CD4-positive, alpha-beta T cell treated with Interferon alpha-2 for 1 hour (primary cell): ENCODE measurements at regions not wholly inside any gene's neighbourhood (a gene's known extent, or its start where the extent isn't known, plus 50 kb on each side); places are given as distances from the start of the nearest gene placed in this dataset.

Experiments
- DNase-seq, 2 donors: peaks; one replicate each; pipeline ENCODE4 v3.0.0-alpha.2; 2020 to 2022

- no peak for DNase-seq
These were observed 812.9 kb downstream of the JRKL start for GRCh38 chr11:97202613-97203292.

- DNase-seq = no peak
These were observed 828.2 kb downstream of the JRKL start for GRCh38 chr11:97218011-97218410.

GRCh38 chr11:97223647-97224046 lies 833.8 kb downstream of the JRKL start:
- no peak for DNase-seq

- no peak for DNase-seq
These were observed 834.6 kb downstream of the JRKL start for GRCh38 chr11:97224396-97224795.

- DNase-seq = no peak
These were observed 836.0 kb downstream of the JRKL start for GRCh38 chr11:97225794-97226193.

- no peak for DNase-seq
These were observed 840.1 kb downstream of the JRKL start for GRCh38 chr11:97229936-97230335.

- DNase-seq = no peak
These were observed 841.4 kb downstream of the JRKL start for GRCh38 chr11:97231231-97231630.

GRCh38 chr11:97234016-97234415 lies 844.2 kb downstream of the JRKL start:
- DNase-seq = no peak

GRCh38 chr11:97237151-97237550 lies 847.3 kb downstream of the JRKL start:
- DNase-seq = no peak

- DNase-seq = no peak
These were observed 857.8 kb downstream of the JRKL start for GRCh38 chr11:97247601-97248000.

GRCh38 chr11:97254790-97255189 lies 865.0 kb downstream of the JRKL start:
- DNase-seq = no peak

GRCh38 chr11:97259434-97259833 lies 869.6 kb downstream of the JRKL start:
- no peak for DNase-seq

GRCh38 chr11:97259884-97260283 lies 870.1 kb downstream of the JRKL start:
- DNase-seq = no peak

GRCh38 chr11:97263183-97263858 lies 873.5 kb downstream of the JRKL start:
- no peak for DNase-seq

- no peak for DNase-seq
These were observed 879.7 kb downstream of the JRKL start for GRCh38 chr11:97269527-97269926.

GRCh38 chr11:97279341-97279740 lies 889.5 kb downstream of the JRKL start:
- no peak for DNase-seq

GRCh38 chr11:97280347-97280746 lies 890.5 kb downstream of the JRKL start:
- no peak for DNase-seq

- no peak for DNase-seq
These were observed 900.0 kb downstream of the JRKL start for GRCh38 chr11:97289823-97290222.

- no peak for DNase-seq
These were observed 900.7 kb downstream of the JRKL start for GRCh38 chr11:97290464-97291041.

GRCh38 chr11:97296301-97296700 lies 906.5 kb downstream of the JRKL start:
- no peak for DNase-seq

GRCh38 chr11:97309291-97309690 lies 919.5 kb downstream of the JRKL start:
- DNase-seq = no peak

- no peak for DNase-seq
These were observed 935.9 kb downstream of the JRKL start for GRCh38 chr11:97325693-97326092.

- DNase-seq = no peak
These were observed 942.5 kb downstream of the JRKL start for GRCh38 chr11:97332271-97332670.

GRCh38 chr11:97336064-97336463 lies 946.3 kb downstream of the JRKL start:
- no peak for DNase-seq
